GM18873 (cell line): ENCODE measurements at regions not wholly inside any gene's neighbourhood (a gene's known extent, or its start where the extent isn't known, plus 50 kb on each side); places are given as distances from the start of the nearest gene placed in this dataset.
"Not testable (repeated sequence)": the region's sequence is repeated elsewhere in the genome, so short reads cannot be mapped to it uniquely, and the experiment has no call there.

ENCODE experiments used
- ATAC-seq: cut with Tn5 transposase; IDR thresholded peaks from one replicate; pipeline ENCODE4 v1.9.1; 2021; ENCODE audit warnings: mild to moderate bottlenecking, moderate library complexity, moderate number of reproducible peaks; ENCODE audit not compliant: unreplicated experiment, low FRiP score

- ATAC-seq: no peak
These were observed 1294.9 kb downstream of the ADGRL3 start for GRCh38 chr4:62495032-62495431.

GRCh38 chr4:62491756-62492155, 1291.6 kb downstream of the ADGRL3 start:
- ATAC-seq: not testable (repeated sequence)

- ATAC-seq: no peak
These were observed 1290.5 kb downstream of the ADGRL3 start for GRCh38 chr4:62490635-62491034.

- no peak for ATAC-seq
These were observed 1286.9 kb downstream of the ADGRL3 start for GRCh38 chr4:62487016-62487415.

- no peak for ATAC-seq
These were observed 1284.2 kb downstream of the ADGRL3 start for GRCh38 chr4:62484357-62484756.

GRCh38 chr4:62482355-62482754, 1282.2 kb downstream of the ADGRL3 start:
- no peak for ATAC-seq

GRCh38 chr4:62475596-62475995, 1275.5 kb downstream of the ADGRL3 start:
- no peak for ATAC-seq

- ATAC-seq: no peak
These were observed 1274.7 kb downstream of the ADGRL3 start for GRCh38 chr4:62474802-62475201.

GRCh38 chr4:62471021-62471420, 1270.9 kb downstream of the ADGRL3 start:
- no peak for ATAC-seq

GRCh38 chr4:62470421-62470983, 1270.4 kb downstream of the ADGRL3 start:
- no peak for ATAC-seq

GRCh38 chr4:62470020-62470419, 1269.9 kb downstream of the ADGRL3 start:
- no peak for ATAC-seq

GRCh38 chr4:62461961-62462360, 1261.8 kb downstream of the ADGRL3 start:
- ATAC-seq: no peak

GRCh38 chr4:62460329-62460728, 1260.2 kb downstream of the ADGRL3 start:
- no peak for ATAC-seq

GRCh38 chr4:62457356-62457755, 1257.2 kb downstream of the ADGRL3 start:
- no peak for ATAC-seq

GRCh38 chr4:62455871-62456270, 1255.7 kb downstream of the ADGRL3 start:
- ATAC-seq: no peak

GRCh38 chr4:62454535-62454934, 1254.4 kb downstream of the ADGRL3 start:
- ATAC-seq: no peak

- ATAC-seq: no peak
These were observed 1250.6 kb downstream of the ADGRL3 start for GRCh38 chr4:62450740-62451139.

- ATAC-seq: no peak
These were observed 1249.4 kb downstream of the ADGRL3 start for GRCh38 chr4:62449538-62449937.

GRCh38 chr4:62448911-62449310, 1248.8 kb downstream of the ADGRL3 start:
- no peak for ATAC-seq

GRCh38 chr4:62439051-62439450, 1238.9 kb downstream of the ADGRL3 start:
- no peak for ATAC-seq

GRCh38 chr4:62434921-62435320, 1234.8 kb downstream of the ADGRL3 start:
- ATAC-seq: no peak

- ATAC-seq: not testable (repeated sequence)
These were observed 1231.5 kb downstream of the ADGRL3 start for GRCh38 chr4:62431513-62432231.
